ENCODE measurements at regions not wholly inside any gene's neighbourhood (a gene's known extent, or its start where the extent isn't known, plus 50 kb on each side); places are given as distances from the start of the nearest gene placed in this dataset.

DNA sequence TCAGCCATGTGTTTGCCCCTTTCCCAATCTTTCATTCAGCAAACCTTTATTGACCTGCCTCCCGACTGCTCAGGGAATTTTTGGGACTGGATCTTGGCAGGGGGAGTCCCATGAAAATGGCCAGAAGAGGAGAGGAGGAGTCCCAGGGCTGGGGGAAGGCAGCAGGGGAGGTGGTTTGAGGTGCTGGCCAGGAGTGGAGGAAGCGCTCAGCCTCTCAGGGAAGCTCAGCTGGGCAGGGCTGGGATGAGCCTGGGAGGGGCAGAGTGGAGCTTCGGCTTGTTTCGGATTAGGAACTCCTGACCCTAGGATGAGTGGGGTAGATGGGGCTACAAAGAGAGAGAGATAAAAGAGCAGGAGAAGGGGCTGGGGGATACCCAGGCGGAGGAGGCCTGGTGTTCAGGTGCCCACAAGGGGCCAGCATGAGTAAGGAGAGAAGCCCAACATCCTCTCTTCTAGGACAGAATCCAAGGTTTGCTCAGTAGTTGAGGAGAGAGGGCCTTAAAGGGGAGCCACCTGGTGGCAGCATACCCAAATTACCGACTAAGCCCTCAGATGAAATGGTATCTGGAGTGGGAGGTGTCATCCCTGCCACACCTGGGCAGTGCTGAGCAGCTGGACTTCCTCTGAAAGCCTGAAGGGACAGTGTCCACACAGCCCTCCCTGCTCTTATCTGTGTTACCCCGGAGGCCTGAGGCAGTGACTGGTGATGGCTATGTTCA, 91.1 kb downstream of the INHBB start:
- TF ChIP-seq TEAD4 (IDR thresholded peaks at IDR 0.05) (no peak), EP300 (IDR thresholded peaks at IDR 0.05; ENCODE audit: borderline replicate concordance) (no peak), RAD21 (IDR thresholded peaks at IDR 0.05; ENCODE audit: low read depth) (peak; percentile 71), NFIC (IDR thresholded peaks at IDR 0.05) (no peak)
- TF ChIP-seq, protein P1, sequence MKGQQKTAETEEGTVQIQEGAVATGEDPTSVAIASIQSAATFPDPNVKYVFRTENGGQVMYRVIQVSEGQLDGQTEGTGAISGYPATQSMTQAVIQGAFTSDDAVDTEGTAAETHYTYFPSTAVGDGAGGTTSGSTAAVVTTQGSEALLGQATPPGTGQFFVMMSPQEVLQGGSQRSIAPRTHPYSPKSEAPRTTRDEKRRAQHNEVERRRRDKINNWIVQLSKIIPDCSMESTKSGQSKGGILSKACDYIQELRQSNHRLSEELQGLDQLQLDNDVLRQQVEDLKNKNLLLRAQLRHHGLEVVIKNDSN (IDR thresholded peaks at IDR 0.05), result no peak
